H9 (cell line): ENCODE measurements at regions not wholly inside any gene's neighbourhood (a gene's known extent, or its start where the extent isn't known, plus 50 kb on each side); places are given as distances from the start of the nearest gene placed in this dataset.

ENCODE experiments used
- DNase-seq: peaks from one replicate; pipeline ENCODE4 v3.0.0-alpha.2; 2017
- H2AFZ ChIP-seq: one replicate; pipeline ENCODE4 v1.6.1; 2013; ENCODE audit warnings: mild to moderate bottlenecking, low read length, control low read depth, moderate library complexity
- H2AK5ac ChIP-seq: 2 replicates; pipeline ENCODE4 v1.6.1; 2013; ENCODE audit warnings: low read length, control low read depth, mixed read lengths; ENCODE audit not compliant: insufficient read length
- H2BK120ac ChIP-seq: one replicate; pipeline ENCODE4 v1.6.1; 2013; ENCODE audit warnings: low read depth, mild to moderate bottlenecking, low read length, control low read depth, inconsistent platforms; ENCODE audit not compliant: poor library complexity, severe bottlenecking
- H2BK12ac ChIP-seq: 2 replicates; pipeline ENCODE4 v1.6.1; 2013; ENCODE audit warnings: low read length, control low read depth, mixed read lengths, low read depth; ENCODE audit not compliant: insufficient read length
- H2BK15ac ChIP-seq: 2 replicates; pipeline ENCODE4 v1.6.1; 2013; ENCODE audit warnings: low read depth, low read length, control low read depth
- H2BK20ac ChIP-seq: one replicate; pipeline ENCODE4 v1.6.1; 2013; ENCODE audit warnings: low read depth, mild to moderate bottlenecking, low read length, control low read depth, inconsistent platforms; ENCODE audit not compliant: poor library complexity, severe bottlenecking
- H2BK5ac ChIP-seq: 2 replicates; pipeline ENCODE4 v1.6.1; 2013; ENCODE audit warnings: low read length, control low read depth, mixed read lengths; ENCODE audit not compliant: insufficient read length
- H3K14ac ChIP-seq: 2 replicates; pipeline ENCODE4 v1.6.1; 2013; ENCODE audit warnings: low read length, control low read depth; ENCODE audit not compliant: insufficient read depth
- H3K18ac ChIP-seq: 2 replicates; pipeline ENCODE4 v1.6.1; 2013; ENCODE audit warnings: low read depth, mild to moderate bottlenecking, mixed read lengths, low read length, control low read depth; ENCODE audit not compliant: insufficient read length
- H3K23ac ChIP-seq: 2 replicates; pipeline ENCODE4 v1.6.1; 2013; ENCODE audit warnings: low read length, control low read depth, mixed read lengths, low read depth; ENCODE audit not compliant: insufficient read length
- H3K23me2 ChIP-seq: 2 replicates; pipeline ENCODE4 v1.6.1; 2013; ENCODE audit warnings: low read depth, mild to moderate bottlenecking, mixed read lengths, low read length, control low read depth; ENCODE audit not compliant: insufficient read length, poor library complexity, severe bottlenecking
- H3K27ac ChIP-seq: 2 replicates; pipeline ENCODE4 v1.5.1; 2013; ENCODE audit warnings: low read length, control low read depth, mixed read lengths, low read depth; ENCODE audit not compliant: insufficient read length
- H3K27me3 ChIP-seq: 2 replicates; pipeline ENCODE4 v1.6.1; 2013; ENCODE audit warnings: low read length, control low read depth, inconsistent platforms; ENCODE audit not compliant: insufficient read depth
- H3K4ac ChIP-seq: 2 replicates; pipeline ENCODE4 v1.6.1; 2013; ENCODE audit warnings: low read depth, mild to moderate bottlenecking, control low read depth, inconsistent platforms, low read length, moderate library complexity
- H3K4me1 ChIP-seq: 2 replicates; pipeline ENCODE4 v1.6.1; 2013; ENCODE audit warnings: low read length, control low read depth, inconsistent platforms; ENCODE audit not compliant: insufficient read depth
- H3K4me2 ChIP-seq: 2 replicates; pipeline ENCODE4 v1.6.1; 2013; ENCODE audit warnings: low read length, control low read depth, mixed read lengths; ENCODE audit not compliant: insufficient read length, insufficient read depth
- H3K56ac ChIP-seq: 2 replicates; pipeline ENCODE4 v1.6.1; 2013; ENCODE audit warnings: low read depth, mild to moderate bottlenecking, mixed read lengths, low read length, control low read depth; ENCODE audit not compliant: insufficient read length
- H3K79me1 ChIP-seq: 2 replicates; pipeline ENCODE4 v1.6.1; 2013; ENCODE audit warnings: low read depth, mild to moderate bottlenecking, moderate library complexity, low read length, control low read depth, inconsistent platforms; ENCODE audit not compliant: insufficient read depth, poor library complexity, severe bottlenecking
- H3K79me2 ChIP-seq: 2 replicates; pipeline ENCODE4 v1.6.1; 2013; ENCODE audit warnings: low read length, control low read depth, inconsistent platforms; ENCODE audit not compliant: insufficient read depth
- H3K9ac ChIP-seq: 2 replicates; pipeline ENCODE4 v1.6.1; 2013; ENCODE audit warnings: low read length, control low read depth, mixed read lengths; ENCODE audit not compliant: insufficient read length; ENCODE audit errors: extremely low read depth
- H3K9me3 ChIP-seq: one replicate; pipeline ENCODE4 v1.6.1; 2013; ENCODE audit warnings: low read depth, low read length, inconsistent platforms; ENCODE audit not compliant: control insufficient read depth
- H3T11ph ChIP-seq: one replicate; pipeline ENCODE4 v1.6.1; 2013; ENCODE audit warnings: mild to moderate bottlenecking, low read length, control low read depth, inconsistent platforms
- H4K20me1 ChIP-seq: one replicate; pipeline ENCODE4 v1.6.1; 2013; ENCODE audit not compliant: control insufficient read depth, insufficient read length, insufficient read depth
- H4K5ac ChIP-seq: 2 replicates; pipeline ENCODE4 v1.6.1; 2013; ENCODE audit warnings: low read depth, mild to moderate bottlenecking, mixed read lengths, low read length, control low read depth; ENCODE audit not compliant: insufficient read length
- H4K8ac ChIP-seq: replicated peaks from 2 replicates; pipeline ENCODE4 v1.6.1; 2013; ENCODE audit warnings: low read length, control low read depth, mixed read lengths, low read depth; ENCODE audit not compliant: insufficient read length
- H4K91ac ChIP-seq: 2 replicates; pipeline ENCODE4 v1.6.1; 2013; ENCODE audit warnings: low read depth, mild to moderate bottlenecking, moderate library complexity, mixed read lengths, low read length, control low read depth; ENCODE audit not compliant: insufficient read length
- H3K27ac Mint-ChIP-seq, 3 experiments: 2 replicates in 2 of 3; 3 replicates in 1 of 3; pipeline ENCODE4 v1.8.0; 2020 to 2021; ENCODE audit warnings: mixed read lengths in 3 of 3, mild to moderate bottlenecking in 1 of 3, moderate library complexity in 1 of 3
- H3K27me3 Mint-ChIP-seq: 2 replicates; pipeline ENCODE4 v1.8.0; 2021; ENCODE audit warnings: low read depth, mild to moderate bottlenecking, moderate library complexity, mixed read lengths
- H3K36me3 Mint-ChIP-seq, 3 experiments: 2 replicates in 2 of 3; 3 replicates in 1 of 3; pipeline ENCODE4 v1.8.0; 2020 to 2021; ENCODE audit warnings: low read depth in 3 of 3, mixed read lengths in 3 of 3; ENCODE audit not compliant: insufficient read depth in 1 of 3
- H3K4me1 Mint-ChIP-seq, 2 experiments: 2 replicates each; pipeline ENCODE4 v1.8.0; 2020; ENCODE audit warnings: mixed read lengths in 2 of 2
- H3K4me3 Mint-ChIP-seq, 2 experiments: 2 replicates in 1 of 2; 3 replicates in 1 of 2; pipeline ENCODE4 v1.8.0; 2020 to 2021; ENCODE audit warnings: mild to moderate bottlenecking in 2 of 2, mixed read lengths in 2 of 2, moderate library complexity in 1 of 2
- H3K9me3 Mint-ChIP-seq, 2 experiments: 2 replicates in 1 of 2; 3 replicates in 1 of 2; pipeline ENCODE4 v1.8.0; 2020; ENCODE audit warnings: mild to moderate bottlenecking in 2 of 2, mixed read lengths in 2 of 2, moderate library complexity in 1 of 2
- CTCF ChIP-seq: fragments of 200-600 bp; sonication (generic); conservative IDR thresholded peaks from 3 replicates; pipeline ENCODE4 v1.8.0; 2021; ENCODE audit warnings: antibody characterized with exemption, mild to moderate bottlenecking
- WGBS: extraction: QIAGEN DNeasy Blood & Tissue Kit; methylation state at CpG from one replicate; pipeline ENCODE4 v1.1.7; 2013; ENCODE audit warnings: missing lambda C conversion rate, low lambda C conversion rate, mixed read lengths; ENCODE audit not compliant: insufficient read length; ENCODE audit errors: extremely low coverage; 5-methylcytosine and 5-hydroxymethylcytosine counted together

- no peaks in the 10 kb centered on the region for H3K9me3 ChIP-seq
Measured at GRCh38 chrX:5341902-5342301, 886.8 kb downstream of the NLGN4X start.

More at GRCh38 chrX:5341902-5342301, 886.8 kb downstream of the NLGN4X start:
- no peak for TF ChIP-seq CTCF
- H3K4me2 ChIP-seq = no peak overlapping the region
- H3K9me3 Mint-ChIP-seq = peaks cover 1 to 2% of the 10 kb centered on the region in 2 experiments; a peak in 2 of 5 replicates
- H3K23me2 ChIP-seq = no peaks in the 10 kb centered on the region
- H3K79me2 ChIP-seq = no peaks in the 10 kb centered on the region
- H2BK5ac ChIP-seq = no peak overlapping the region
- H4K91ac ChIP-seq = no peak overlapping the region
- H2AK5ac ChIP-seq = no peak overlapping the region
- no peak overlapping the region for H3T11ph ChIP-seq
- no CpG with 5 or more reads among the region's 5 CpGs for WGBS
- H3K27me3 Mint-ChIP-seq = no peaks in the 10 kb centered on the region; the same call in 1 of the 2 replicates
- H3K4me1 ChIP-seq = no peaks in the 10 kb centered on the region
- no peaks in the 10 kb centered on the region for H3K27me3 ChIP-seq
- no peak overlapping the region for H4K8ac ChIP-seq
- H4K20me1 ChIP-seq = no peaks in the 10 kb centered on the region
- no peak overlapping the region for H3K18ac ChIP-seq
- no peak overlapping the region for H2BK20ac ChIP-seq
- no peaks in the 10 kb centered on the region for H3K4me1 Mint-ChIP-seq
- no peak overlapping the region for H2BK120ac ChIP-seq
- no peak overlapping the region for H3K4me3 Mint-ChIP-seq
- no peak overlapping the region for H3K9ac ChIP-seq
- no peaks in the 10 kb centered on the region for H3K79me1 ChIP-seq
- H3K4ac ChIP-seq = no peak overlapping the region
- no peak overlapping the region for H2AFZ ChIP-seq
- no peak overlapping the region for H4K5ac ChIP-seq
- H3K56ac ChIP-seq = no peak overlapping the region
- no peak overlapping the region for H3K27ac Mint-ChIP-seq
- no peak overlapping the region for H3K23ac ChIP-seq
- H2BK12ac ChIP-seq = no peak overlapping the region
- no peaks in the 10 kb centered on the region for H3K36me3 Mint-ChIP-seq
- DNase-seq = no peak
- no peak overlapping the region for H3K14ac ChIP-seq
- no peak overlapping the region for H3K27ac ChIP-seq
- H2BK15ac ChIP-seq = no peak overlapping the region
